ENCODE measurements at regions not wholly inside any gene's neighbourhood (a gene's known extent, or its start where the extent isn't known, plus 50 kb on each side); places are given as distances from the start of the nearest gene placed in this dataset.

- TF ChIP-seq CTCF (IDR thresholded peaks at IDR 0.05; ENCODE audit: low read length) (no peak), EZH2 (IDR thresholded peaks at IDR 0.05; ENCODE audit: borderline replicate concordance, low read length) (no peak)
Measured at GRCh38 chr12:83821967-83822366, 1090.6 kb downstream of the SLC6A15 start.
